K562 (cell line): ENCODE measurements at regions not wholly inside any gene's neighbourhood (a gene's known extent, or its start where the extent isn't known, plus 50 kb on each side); places are given as distances from the start of the nearest gene placed in this dataset.

Experiments used
- BHLHE40 ChIP-seq: IDR thresholded peaks from 2 replicates; pipeline ENCODE4 v1.6.1; 2011; ENCODE audit warnings: low read length, improper control_type of control experiment
- TF ChIP-seq, protein P1 (sequence below), 3 experiments: IDR thresholded peaks in 2 of 3; conservative IDR thresholded peaks in 1 of 3; 2 replicates each; pipeline ENCODE4 v1.5.1; 2011 to 2012; ENCODE audit warnings: low read length in 3 of 3, mild to moderate bottlenecking in 3 of 3, control low read depth in 2 of 3, improper control_type of control experiment in 1 of 3, inconsistent platforms in 1 of 3, low read depth in 1 of 3, mixed read lengths in 1 of 3, moderate library complexity in 1 of 3; ENCODE audit not compliant: insufficient read depth in 2 of 3

DNA sequence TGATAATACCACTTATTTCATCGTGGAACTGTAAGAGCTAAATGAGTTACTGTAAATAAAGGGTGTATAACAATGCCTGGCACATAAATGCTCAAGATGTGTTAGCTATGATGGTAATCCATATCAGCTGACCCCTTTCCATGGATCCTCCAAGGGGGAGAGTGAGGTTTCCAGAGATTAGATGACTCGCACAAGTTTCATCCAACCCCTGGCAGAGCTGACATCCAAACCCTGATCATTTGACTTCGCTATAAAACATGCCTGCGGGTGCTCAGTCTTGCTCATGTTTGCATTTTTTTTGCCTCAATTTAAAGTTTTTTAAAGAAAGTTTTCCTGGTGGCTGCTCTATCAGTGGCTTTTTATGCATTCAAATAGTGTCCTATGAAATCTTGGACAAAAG is 145.7 kb upstream of the SMIM23 start:
- no peak for TF ChIP-seq BHLHE40
- TF ChIP-seq, protein P1, sequence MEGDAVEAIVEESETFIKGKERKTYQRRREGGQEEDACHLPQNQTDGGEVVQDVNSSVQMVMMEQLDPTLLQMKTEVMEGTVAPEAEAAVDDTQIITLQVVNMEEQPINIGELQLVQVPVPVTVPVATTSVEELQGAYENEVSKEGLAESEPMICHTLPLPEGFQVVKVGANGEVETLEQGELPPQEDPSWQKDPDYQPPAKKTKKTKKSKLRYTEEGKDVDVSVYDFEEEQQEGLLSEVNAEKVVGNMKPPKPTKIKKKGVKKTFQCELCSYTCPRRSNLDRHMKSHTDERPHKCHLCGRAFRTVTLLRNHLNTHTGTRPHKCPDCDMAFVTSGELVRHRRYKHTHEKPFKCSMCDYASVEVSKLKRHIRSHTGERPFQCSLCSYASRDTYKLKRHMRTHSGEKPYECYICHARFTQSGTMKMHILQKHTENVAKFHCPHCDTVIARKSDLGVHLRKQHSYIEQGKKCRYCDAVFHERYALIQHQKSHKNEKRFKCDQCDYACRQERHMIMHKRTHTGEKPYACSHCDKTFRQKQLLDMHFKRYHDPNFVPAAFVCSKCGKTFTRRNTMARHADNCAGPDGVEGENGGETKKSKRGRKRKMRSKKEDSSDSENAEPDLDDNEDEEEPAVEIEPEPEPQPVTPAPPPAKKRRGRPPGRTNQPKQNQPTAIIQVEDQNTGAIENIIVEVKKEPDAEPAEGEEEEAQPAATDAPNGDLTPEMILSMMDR (IDR thresholded peaks at IDR 0.05 in 2 of 3, conservative IDR thresholded peaks at IDR 0.05 in 1 of 3; ENCODE audit: insufficient read depth in 2 of 3, low read depth in 1 of 3, low read length in 3 of 3): no peak
